GM18873 (cell line): ENCODE measurements at regions not wholly inside any gene's neighbourhood (a gene's known extent, or its start where the extent isn't known, plus 50 kb on each side); places are given as distances from the start of the nearest gene placed in this dataset.
A peak's percentile ranks its signal among the peaks of the same experiment; 100 is the strongest.
"Not testable (repeated sequence)": the region's sequence is repeated elsewhere in the genome, so short reads cannot be mapped to it uniquely, and the experiment has no call there.

ENCODE experiments used
- ATAC-seq: cut with Tn5 transposase; IDR thresholded peaks from one replicate; pipeline ENCODE4 v1.9.1; 2021; ENCODE audit warnings: mild to moderate bottlenecking, moderate library complexity, moderate number of reproducible peaks; ENCODE audit not compliant: unreplicated experiment, low FRiP score

DNA sequence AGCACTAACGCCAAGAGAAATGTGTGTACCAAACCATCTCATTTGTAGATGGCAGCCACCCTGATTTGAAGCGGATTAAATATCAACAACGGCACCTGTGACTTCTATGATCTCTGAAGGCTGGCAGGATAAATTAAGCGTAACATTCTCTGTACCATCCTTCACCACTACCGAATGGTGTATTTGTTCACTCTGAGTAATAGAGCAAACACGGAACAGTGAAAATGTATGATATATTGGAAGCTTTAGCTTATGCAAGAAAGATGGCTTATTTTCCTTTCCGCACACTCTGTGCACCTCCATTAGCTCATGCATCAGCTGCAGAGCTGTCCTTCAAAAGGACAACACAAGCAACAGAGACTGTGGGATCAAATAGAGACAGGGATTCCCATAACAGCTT is 431.1 kb downstream of the PRELID2 start:
- no peak for ATAC-seq

DNA sequence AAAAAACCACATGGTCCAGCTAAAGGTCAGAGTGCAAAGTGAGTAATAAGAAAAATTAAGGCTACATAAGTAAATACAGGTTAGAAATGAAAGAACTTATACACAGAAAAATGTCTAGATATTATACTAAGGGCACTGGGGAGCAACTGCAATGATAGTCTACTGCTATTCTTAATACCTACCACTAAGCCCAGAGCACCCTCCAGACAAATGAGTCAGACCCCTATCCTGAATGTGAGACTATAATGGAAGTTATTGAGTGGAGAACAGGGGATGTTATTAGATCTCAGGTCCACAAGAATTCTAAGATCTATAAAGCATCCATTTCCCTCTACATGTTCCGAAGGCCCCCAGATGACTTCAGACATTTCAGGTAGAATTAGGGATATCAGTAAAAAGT is 438.3 kb downstream of the PRELID2 start:
- ATAC-seq: no peak

DNA sequence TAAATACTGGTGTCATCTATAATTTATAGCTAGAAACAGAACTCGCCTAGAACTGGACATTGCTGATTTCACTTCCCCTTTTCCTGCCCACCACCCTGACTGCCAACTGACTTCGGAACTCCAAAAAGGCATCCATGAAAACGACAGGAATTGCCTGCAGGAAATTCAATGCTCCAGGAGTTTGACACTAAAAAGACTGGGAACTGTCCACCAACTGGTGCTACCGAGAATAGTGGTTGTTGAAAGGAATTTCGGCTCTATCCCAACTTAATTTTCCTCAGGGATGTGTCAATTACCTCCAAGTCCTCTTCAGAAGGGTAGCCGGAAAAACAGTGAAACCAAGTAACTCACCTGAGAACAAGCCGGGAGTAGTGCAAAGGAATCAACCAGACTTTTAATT is 440.0 kb downstream of the PRELID2 start:
- not testable (repeated sequence) for ATAC-seq

DNA sequence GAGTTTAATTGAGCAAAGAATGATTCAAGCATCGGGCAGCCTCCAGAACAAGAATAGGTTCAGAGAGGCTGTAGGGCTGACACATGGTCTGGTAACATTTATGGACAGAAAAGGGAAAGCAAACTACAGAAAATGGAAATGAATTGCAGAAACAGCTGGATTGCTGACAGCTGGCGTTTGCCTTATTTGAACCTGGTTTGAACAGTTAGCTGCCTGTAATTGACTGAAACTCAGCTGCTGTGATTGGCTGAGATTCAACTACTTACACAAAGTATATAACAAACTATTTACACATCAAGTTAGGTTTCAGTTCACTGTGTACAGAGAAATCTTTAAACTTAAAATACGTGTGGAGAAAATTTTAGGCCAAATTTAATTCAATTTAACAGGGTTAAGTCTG is 441.7 kb downstream of the PRELID2 start:
- no peak for ATAC-seq

DNA sequence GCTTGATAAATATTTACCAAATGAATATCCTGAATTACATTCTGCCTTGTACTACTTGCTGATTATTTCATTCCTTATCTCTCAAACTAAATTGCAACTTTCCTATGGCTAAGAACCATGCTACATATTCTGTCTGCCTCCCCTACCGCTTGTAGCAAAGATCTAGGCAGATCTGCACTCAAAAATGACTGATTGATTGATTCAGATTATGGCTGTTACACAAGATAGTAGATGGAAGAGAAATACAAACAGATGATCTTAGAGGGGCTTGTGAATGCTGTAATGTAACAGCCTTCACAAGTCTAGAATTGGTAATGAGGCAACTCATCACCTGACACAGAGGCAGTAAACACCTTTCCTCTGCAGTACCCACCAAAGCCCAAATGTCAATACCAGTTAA is 446.1 kb downstream of the PRELID2 start:
- no peak for ATAC-seq

DNA sequence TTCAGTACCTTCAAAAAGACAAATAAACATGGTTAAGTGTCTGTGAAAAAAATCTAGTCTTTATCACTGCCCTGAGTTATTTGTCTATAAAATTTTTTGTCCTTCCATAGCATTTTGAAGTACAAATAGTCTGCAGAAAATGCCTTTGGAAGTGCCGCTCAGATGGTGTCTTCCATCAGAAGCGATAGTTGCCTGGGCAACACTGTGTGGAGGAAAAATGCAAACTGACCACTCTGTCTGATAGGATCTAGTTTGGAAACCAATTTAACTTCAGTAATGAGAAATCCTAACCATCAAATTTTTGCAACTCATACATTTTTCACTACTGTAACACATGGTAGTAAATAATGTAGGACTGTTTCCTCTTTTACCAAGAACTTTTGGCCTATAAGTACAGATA is 449.9 kb downstream of the PRELID2 start:
- ATAC-seq: no peak

DNA sequence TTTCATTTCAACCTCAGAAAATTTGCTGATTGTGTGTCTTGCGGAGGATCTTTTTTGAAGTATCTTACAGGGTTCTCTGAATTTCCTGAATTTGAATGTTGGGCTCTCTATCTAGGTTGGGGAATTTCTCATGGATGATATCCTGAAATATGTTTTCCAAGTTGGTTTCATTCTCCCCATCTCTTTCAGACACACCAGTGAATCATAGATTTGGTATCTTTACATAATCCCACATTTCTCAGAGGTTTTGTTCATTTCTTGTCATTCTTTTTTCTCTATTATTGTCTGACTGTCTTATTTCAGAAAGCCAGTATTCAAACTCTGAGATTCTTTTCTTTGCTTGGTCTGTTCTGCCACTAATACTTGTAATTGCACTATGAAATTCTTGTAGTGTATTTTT is 456.9 kb downstream of the PRELID2 start:
- no peak for ATAC-seq

DNA sequence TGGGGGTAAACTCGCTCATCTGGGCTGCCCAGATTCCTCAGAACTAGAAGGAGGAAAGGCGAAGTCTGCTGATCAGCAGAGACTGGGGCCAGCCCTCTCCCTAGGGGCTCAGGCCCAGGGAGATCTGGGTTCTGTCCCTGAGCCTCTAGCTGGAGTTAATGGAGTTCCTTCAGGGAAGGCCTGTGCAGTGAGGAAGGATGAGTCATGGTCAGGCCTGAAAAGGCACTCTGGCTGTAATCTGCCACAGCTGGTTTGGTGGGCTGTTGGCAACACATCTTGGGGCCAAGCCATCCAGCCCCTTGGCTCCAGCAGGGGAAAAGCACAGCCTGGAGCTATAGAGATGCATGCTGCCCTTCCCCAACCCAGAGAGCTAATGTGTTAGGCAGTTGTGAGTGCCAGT is 459.6 kb downstream of the PRELID2 start:
- no peak for ATAC-seq

DNA sequence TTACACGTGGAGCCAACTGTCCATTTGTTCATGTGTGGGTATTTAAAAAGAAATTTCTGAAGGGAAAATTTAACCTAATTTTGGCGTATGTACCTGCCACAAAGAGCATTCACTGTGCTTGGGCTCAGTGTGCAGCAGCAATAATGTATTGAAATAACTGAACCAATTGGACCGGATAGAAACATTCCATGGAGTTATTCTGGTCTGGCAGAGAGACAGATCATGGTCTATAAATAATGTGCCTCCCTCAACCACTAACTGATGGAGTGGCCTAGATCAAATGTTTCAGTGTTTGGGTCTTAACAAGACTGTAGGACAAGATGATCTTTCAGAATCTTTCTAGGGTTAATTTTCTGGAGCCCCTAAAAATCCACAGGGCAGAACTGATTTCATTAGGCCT is 469.7 kb downstream of the PRELID2 start:
- ATAC-seq: no peak

DNA sequence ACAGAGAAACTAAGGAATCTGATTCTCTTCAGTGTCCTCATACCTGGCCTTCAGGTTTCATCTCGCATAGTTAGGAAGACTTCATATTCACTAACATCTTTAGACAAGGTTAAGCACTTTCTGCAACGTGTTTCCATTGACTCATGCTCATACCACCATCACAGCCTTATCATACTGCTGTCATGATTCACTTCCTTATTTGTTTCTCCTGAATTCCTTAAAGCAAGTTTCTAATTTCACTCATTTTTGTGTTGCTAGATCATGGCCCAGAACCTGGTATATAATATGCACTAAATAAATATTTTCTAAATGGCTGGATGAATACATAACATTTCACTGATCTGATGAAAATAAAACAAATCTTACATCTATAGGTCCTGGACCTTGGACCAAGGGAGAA is 472.9 kb downstream of the PRELID2 start:
- no peak for ATAC-seq

DNA sequence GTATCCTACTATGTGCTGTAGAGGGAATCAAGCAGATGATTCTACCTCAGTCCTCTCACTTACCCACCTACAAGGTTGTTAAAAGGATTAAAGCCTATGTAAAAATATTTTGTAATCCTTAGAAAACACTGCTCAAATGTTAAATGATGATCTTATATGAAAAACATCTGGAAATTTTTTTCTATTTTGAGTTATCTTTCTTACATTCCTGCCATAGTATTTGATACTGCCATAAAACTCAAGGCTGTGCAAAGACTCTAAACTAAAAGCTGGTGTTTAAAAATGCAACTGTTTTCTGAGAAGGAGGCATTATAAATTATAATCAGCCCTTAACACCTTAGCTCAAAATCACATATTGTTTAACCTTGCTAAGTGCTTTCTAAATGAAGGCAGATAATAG is 474.2 kb downstream of the PRELID2 start:
- ATAC-seq: no peak

DNA sequence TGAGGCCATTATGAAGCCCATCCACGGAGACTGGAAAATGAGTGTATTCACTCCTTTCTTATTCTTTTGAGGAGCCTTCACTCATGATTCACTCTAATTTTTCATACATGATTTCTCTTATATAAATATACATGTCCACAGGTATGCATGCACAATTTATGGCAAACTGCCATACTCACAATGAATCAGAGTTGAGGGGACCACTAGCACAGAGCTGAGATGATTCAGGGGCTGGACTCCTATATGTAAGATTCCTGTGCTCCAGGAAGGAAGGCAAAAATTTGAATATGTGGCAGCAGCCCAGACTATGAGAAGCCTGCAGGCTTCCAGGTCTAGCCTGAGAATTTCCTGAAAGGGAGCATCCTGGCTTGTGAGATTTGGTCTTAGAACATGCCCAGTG is 484.6 kb downstream of the PRELID2 start:
- ATAC-seq: no peak

DNA sequence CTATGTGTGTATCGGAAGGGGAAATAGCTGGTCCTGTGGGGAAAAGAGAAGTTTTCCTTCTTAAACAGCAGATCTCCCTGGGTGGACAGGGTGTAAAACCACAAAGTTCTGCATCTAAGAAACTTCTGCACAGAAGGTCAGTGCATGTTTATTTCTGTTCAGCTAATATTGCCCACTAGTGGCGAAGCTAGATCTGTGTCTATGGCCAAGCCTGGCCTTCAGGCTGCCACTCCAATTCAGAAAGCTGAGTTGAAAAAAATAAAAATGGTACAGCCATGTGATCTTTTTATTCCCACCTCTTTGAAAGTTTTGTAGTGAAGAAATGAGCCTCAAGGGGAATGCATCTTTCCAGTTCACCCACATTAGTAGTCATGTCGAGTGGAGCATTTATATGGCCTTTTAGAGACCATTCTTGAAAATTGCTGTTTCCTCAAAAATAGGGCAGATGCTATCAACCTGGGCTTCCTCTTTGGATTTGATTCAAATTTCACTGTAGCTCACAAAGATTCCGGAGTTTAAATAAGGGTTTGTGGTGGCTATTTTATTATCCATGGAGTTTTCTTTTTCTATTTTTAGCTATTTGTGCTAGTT is 488.0 kb downstream of the PRELID2 start:
- ATAC-seq: no peak

DNA sequence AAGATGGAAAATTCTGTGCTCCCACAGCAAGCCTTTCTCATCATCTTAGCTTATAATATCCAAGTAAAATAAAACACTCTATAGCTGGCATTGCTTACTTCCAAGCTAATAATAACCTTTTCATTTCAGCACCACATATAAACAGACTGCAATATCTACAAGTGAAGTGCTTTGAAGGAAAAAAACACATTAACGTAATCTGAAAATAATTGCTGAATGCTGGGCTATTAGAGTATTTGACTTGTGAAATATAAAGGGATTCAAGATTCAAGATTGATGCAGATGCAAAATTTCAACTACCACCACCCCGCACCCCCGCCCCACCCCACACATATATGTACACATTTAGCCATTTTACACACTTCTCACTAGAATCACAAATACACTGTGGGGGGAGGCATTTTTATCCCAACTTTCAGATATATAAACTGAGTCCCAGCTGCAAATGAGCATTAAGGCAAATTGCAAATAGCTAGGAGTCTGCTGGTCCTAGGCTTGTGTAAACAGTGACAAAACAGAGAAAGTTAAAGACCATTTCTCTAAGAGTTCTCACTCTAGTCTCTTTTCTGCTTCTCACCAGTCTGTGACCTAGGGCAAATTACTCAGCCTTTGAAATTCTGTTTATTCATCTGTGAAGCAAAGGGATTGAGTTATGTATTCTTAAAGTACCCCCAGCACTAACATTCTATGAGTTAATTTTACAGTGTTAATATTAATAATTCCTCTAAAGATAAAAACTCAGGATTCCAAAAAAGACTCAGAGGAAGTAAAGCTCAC is 489.4 kb downstream of the PRELID2 start:
- no peak for ATAC-seq

DNA sequence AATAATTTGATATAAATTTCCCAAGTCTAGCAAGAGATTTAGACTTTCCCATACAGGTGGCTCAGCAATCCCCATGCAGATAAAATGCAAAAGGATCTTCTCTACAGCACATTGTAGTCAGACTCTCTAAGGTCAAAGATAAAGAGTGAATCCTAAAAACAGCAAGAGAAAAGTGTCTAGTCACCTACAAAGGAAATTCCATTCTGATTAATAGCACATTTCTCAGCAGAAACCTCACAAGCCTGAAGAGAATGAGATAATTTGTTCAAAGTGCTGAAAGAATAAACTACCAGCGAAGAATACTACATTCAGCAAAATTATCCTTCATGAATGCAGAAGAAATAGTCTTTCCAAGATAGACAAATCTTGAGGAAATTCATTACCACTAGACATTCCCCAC is 493.3 kb downstream of the PRELID2 start:
- no peak for ATAC-seq

DNA sequence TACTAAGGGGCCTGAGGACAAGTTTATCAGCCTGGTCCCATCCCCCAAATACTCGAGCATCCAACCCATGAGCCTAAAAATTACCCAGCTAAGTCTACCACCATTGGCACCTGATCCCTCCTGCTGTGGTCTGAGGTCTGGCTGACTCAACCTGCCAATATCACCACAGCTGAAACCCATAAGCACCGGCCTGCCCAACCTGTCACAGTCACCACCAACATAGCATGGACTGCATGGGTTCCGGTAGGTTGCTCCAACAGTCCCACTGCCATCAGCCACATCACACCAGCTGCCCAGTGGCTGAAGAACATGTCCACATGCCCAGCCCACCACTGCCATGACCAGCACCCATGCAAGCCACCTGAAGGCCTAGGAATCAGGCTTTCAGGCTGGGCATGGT is 495.0 kb downstream of the PRELID2 start:
- no peak for ATAC-seq

DNA sequence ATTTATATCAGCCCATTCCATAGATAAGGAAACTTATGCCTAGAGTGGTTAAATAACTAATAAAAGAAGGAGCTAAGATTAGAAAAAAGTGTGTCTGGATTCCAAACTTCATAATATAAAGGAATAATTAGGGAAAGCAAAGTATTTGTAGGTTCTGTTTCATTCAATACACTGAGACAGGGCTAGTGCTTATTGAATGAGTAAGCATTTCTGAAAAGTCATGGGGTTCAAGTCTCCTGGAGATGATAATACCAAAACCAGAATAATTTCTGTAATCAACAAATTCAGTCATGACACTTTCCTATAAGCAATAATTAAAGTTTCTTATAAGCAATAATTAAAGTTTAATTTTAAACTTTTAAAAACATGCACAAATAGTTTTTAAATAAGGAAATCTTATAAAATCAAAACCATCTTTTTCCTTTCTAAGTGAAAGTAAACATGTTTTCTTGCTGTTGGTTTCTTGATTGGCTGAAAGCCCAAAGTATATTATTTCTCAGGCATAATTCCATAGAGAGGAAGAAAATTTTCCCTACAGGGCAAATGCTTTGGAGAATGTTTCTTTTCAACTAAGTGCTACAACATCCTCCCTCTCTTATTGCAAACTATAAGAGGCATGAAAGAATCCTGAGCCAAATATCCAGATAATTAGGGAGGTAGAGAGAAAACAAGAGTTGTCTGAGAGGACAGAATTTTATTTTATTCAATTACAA is 510.2 kb downstream of the PRELID2 start:
- ATAC-seq: no peak

DNA sequence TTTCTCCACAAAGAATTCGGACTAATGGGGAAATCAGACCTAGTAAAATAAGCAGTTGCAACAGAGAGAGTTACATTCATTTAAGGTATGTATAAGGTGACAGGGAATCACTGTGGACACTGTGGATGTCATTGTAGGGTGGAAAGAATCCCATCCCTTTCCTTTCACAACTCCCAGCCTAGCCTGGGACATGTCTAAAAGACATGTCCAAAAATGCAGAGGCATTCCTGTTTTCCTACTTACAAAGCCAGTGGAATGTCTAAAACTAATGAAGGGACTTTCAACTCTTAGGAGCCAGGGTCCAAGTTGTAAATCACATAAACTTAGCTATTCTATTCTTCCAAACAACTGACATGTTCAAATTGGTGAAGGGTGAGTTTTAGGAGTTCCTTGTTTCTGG is 511.0 kb downstream of the PRELID2 start:
- no peak for ATAC-seq

DNA sequence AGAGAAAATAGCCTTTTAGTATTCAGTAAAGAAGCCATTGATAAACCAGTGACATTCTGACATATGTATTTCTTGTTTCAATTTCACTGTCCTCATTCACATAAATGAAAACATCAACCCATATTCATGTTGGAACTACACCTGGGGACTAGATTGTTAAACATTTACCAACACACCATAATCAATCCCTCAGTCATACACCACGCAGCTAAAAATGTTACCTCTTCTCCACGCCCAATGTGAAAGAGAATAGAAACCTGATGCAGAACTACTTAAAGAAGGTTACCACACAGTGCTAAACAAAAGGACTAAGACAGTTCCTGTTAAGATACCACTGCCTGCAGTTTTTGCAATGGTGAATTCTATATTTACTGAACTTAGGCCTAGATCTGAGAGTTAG is 518.9 kb downstream of the PRELID2 start:
- ATAC-seq: peak; percentile 82

DNA sequence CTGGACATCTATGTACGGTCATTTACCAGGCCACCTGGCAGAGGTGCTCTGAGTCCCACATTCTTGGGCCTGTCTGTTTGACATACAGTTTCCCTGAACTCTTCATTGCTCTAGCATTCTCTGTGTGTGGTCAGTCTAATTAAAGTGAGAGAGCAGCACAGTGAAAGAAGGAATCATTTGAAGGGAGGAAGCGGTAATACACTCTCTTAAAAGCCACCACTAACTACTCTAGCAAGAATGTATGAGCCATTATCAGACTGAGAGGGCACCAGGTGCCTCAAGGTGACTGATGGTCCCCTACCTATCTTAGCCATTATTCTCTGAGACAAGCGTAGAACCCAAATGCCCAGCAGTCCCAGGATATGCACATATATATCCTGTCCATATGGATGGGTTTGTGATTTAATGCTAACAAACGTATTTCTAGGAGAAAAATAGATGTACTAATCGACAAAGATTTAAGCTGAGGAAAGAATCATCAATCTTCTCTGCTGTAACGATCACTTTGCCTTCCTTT is 527.2 kb downstream of the PRELID2 start:
- no peak for ATAC-seq

DNA sequence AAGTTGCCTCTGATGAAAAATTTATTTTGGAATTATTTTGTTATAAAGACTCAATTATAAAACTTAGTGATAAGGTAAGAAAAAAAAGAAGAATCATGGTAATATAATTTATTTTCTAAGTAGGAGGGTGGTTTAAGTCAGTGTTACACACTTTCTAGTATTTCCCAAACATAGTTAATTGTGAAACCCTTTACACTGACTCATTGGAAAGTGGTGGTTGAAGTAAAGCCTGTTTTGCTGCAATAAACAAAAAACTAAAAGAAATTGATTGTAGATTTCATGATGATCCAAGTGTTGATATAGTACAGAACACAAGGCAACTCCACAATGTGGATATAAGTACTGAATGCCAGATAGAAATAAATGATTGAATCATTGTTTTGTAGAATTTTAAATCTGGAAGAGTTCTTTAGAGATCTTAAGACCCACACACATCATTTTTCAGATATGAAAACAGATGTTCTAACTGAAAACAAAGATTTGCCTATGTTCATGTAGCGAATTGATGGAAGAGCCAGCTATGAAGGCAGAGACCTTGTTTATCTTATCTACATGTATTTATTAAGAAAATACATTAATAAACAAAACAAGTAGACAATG is 539.8 kb downstream of the PRELID2 start:
- ATAC-seq: no peak
